GM12878 (cell line): ENCODE measurements at regions not wholly inside any gene's neighbourhood (a gene's known extent, or its start where the extent isn't known, plus 50 kb on each side); places are given as distances from the start of the nearest gene placed in this dataset.
A peak's percentile ranks its signal among the peaks of the same experiment; 100 is the strongest.

ENCODE experiments used
- ATAC-seq: fragments of 200-7000 bp; cut with Tn5 transposase; 3 replicates; pipeline ENCODE4 v1.9.1; 2020; ENCODE audit warnings: mild to moderate bottlenecking, moderate library complexity
- BruUV-seq: library from RNA; stranded (reverse); fragments of 400-500 nt; replicated peaks from 2 replicates; lab custom pipeline; 2021; lab: Mats Ljungman, UMichigan
- CTCF ChIA-PET: fragments of 300-600 bp; sonication (Branson Sonifier 250); formaldehyde crosslinking; extraction: SDS; loops from one replicate; lab custom pipeline; 2021; ENCODE audit warnings: inconsistent platforms; lab: Yijun Ruan, JAX
- POLR2A ChIA-PET: fragments of 350-600 bp; formaldehyde crosslinking; extraction: SDS; loops from one replicate; lab custom pipeline; 2021; ENCODE audit warnings: inconsistent platforms; lab: Charles Lee
- RAD21 ChIA-PET: fragments of 300-600 bp; sonication (Branson Sonifier 250); formaldehyde crosslinking; loops from one replicate; lab custom pipeline; 2023; ENCODE audit warnings: antibody characterized with exemption; ENCODE audit not compliant: unreplicated experiment; lab: Charles Lee
- SMC1A ChIA-PET: fragments of 300-600 bp; sonication (Branson Sonifier 250); formaldehyde crosslinking; loops from one replicate; lab custom pipeline; 2023; ENCODE audit not compliant: unreplicated experiment, uncharacterized antibody; lab: Charles Lee
- DNase-seq: peaks from one replicate; pipeline ENCODE4 v3.0.0-alpha.2; 2011; ENCODE audit warnings: low read depth, low spot score
- FAIRE-seq: peaks from 3 replicates; lab custom pipeline; 2011; peaks lifted over from hg19 to GRCh38; lab: Jason Lieb, UNC
- H2AFZ ChIP-seq: 2 replicates; pipeline ENCODE4 v1.6.0; 2011; ENCODE audit warnings: low read depth, low read length, control low read depth; ENCODE audit not compliant: control insufficient read depth
- H3K27ac ChIP-seq: 2 replicates; pipeline ENCODE4 v1.5.1; 2011; ENCODE audit warnings: control low read depth; ENCODE audit not compliant: control insufficient read depth, insufficient read depth
- H3K27me3 ChIP-seq, 2 experiments: replicated peaks in 1 of 2; 2 replicates each; pipeline versions ENCODE4 v1.6.0 to v1.6.1; 2011; ENCODE audit warnings: low read length in 1 of 2; ENCODE audit not compliant: control insufficient read depth in 2 of 2, insufficient read depth in 2 of 2
- H3K36me3 ChIP-seq, 2 experiments: 2 replicates each; pipeline ENCODE4 v1.5.1; 2011; ENCODE audit warnings: low read length in 1 of 2; ENCODE audit not compliant: control insufficient read depth in 2 of 2, insufficient read depth in 2 of 2
- H3K4me1 ChIP-seq: 2 replicates; pipeline ENCODE4 v1.6.1; 2011; ENCODE audit warnings: mild to moderate bottlenecking, low read length, moderate library complexity, mixed read lengths; ENCODE audit not compliant: control insufficient read depth, insufficient read depth
- H3K4me2 ChIP-seq: 2 replicates; pipeline ENCODE4 v1.6.0; 2011; ENCODE audit warnings: control low read depth; ENCODE audit not compliant: control insufficient read depth, insufficient read depth
- H3K4me3 ChIP-seq: fragments of 200-600 bp; sonication (generic); 2 replicates; pipeline ENCODE4 v1.5.1; 2016
- H3K79me2 ChIP-seq: 2 replicates; pipeline ENCODE4 v1.6.0; 2011; ENCODE audit warnings: low read length; ENCODE audit not compliant: control insufficient read depth, insufficient read depth
- H3K9ac ChIP-seq: 2 replicates; pipeline ENCODE4 v1.8.0; 2011; ENCODE audit warnings: low read length, control low read depth, mixed read lengths; ENCODE audit not compliant: control insufficient read depth, insufficient read depth
- H3K9me3 ChIP-seq: replicated peaks from 3 replicates; pipeline ENCODE4 v1.5.1; 2011; ENCODE audit warnings: mild to moderate bottlenecking, low read length; ENCODE audit not compliant: control insufficient read depth, insufficient read depth
- H4K20me1 ChIP-seq: 2 replicates; pipeline ENCODE4 v1.6.0; 2011; ENCODE audit not compliant: control insufficient read depth, insufficient read depth
- BCL11A ChIP-seq: IDR thresholded peaks from 2 replicates; pipeline ENCODE4 v1.6.1; 2011; ENCODE audit warnings: low read depth, low read length
- CHD2 ChIP-seq: IDR thresholded peaks from 2 replicates; pipeline ENCODE4 v1.6.1; 2011; ENCODE audit warnings: low read depth, low read length, improper control_type of control experiment, borderline replicate concordance
- CTCF ChIP-seq, 3 experiments: IDR thresholded peaks in 2 of 3; conservative IDR thresholded peaks in 1 of 3; 2 replicates each; pipeline ENCODE4 v1.5.1; 2011; ENCODE audit warnings: low read depth in 3 of 3, low read length in 3 of 3, mild to moderate bottlenecking in 3 of 3, control low read depth in 2 of 3, moderate library complexity in 2 of 3, inconsistent platforms in 1 of 3, mixed read lengths in 1 of 3; ENCODE audit not compliant: control insufficient read depth in 2 of 3, insufficient read depth in 1 of 3; ENCODE audit errors: extremely low read depth in 1 of 3
- EED ChIP-seq: sonication (generic); IDR thresholded peaks from 2 replicates; pipeline ENCODE4 v1.6.1; 2016; ENCODE audit warnings: antibody characterized with exemption, low read depth
- EP300 ChIP-seq, 2 experiments: fragments of 150-350 bp in 1 of 2; IDR thresholded peaks; 2 replicates each; pipeline ENCODE4 v1.6.1; 2011 to 2012; ENCODE audit warnings: low read depth in 2 of 2, low read length in 2 of 2, borderline replicate concordance in 1 of 2, improper control_type of control experiment in 1 of 2, inconsistent platforms in 1 of 2; ENCODE audit not compliant: control insufficient read depth in 1 of 2
- HDAC6 ChIP-seq: fragments of 200-600 bp; sonication (generic); IDR thresholded peaks from one replicate; pipeline ENCODE4 v1.8.0; 2017; ENCODE audit warnings: antibody characterized with exemption; ENCODE audit not compliant: unreplicated experiment
- JUNB ChIP-seq: IDR thresholded peaks from 2 replicates; pipeline ENCODE4 v1.6.1; 2016; ENCODE audit warnings: antibody characterized with exemption, mild to moderate bottlenecking
- MYC ChIP-seq: IDR thresholded peaks from 2 replicates; pipeline ENCODE4 v1.6.1; 2011; ENCODE audit warnings: mild to moderate bottlenecking, low read length, moderate library complexity, inconsistent platforms; ENCODE audit not compliant: insufficient read depth, insufficient replicate concordance, insufficient read length, severe bottlenecking
- ZNF24 ChIP-seq: fragments of 450-650 bp; IDR thresholded peaks from 2 replicates; pipeline ENCODE4 v1.6.1; 2017; ENCODE audit warnings: antibody characterized with exemption, mild to moderate bottlenecking
- ZNF384 ChIP-seq: IDR thresholded peaks from 2 replicates; pipeline ENCODE4 v1.6.1; 2012; ENCODE audit warnings: low read depth, mild to moderate bottlenecking, low read length, improper control_type of control experiment, borderline replicate concordance
- WGBS: methylation state at CpG from one replicate; pipeline ENCODE4 v1.1.6; 2016; ENCODE audit warnings: low lambda C conversion rate; ENCODE audit not compliant: insufficient replicate concordance, insufficient coverage; ENCODE audit errors: missing lambda C conversion rate; 5-methylcytosine and 5-hydroxymethylcytosine counted together
- in situ Hi-C: fragments of 300-500 bp; cut with MboI; formaldehyde crosslinking; loops from 9 replicates; pipeline ENCODE4 v1.14.3; 2018; ENCODE audit warnings: mixed read lengths
- intact Hi-C: fragments of 100-400 bp; cut with micrococcal nuclease; formaldehyde crosslinking; loops from one replicate; pipeline ENCODE4 v1.14.2; 2022; ENCODE audit not compliant: unreplicated experiment
- TF ChIP-seq, protein P1 (sequence below): fragments of 450-650 bp; IDR thresholded peaks from 2 replicates; pipeline ENCODE4 v1.6.1; 2017; ENCODE audit warnings: antibody characterized with exemption, mild to moderate bottlenecking, moderate library complexity
- TF ChIP-seq, protein P2 (sequence below): fragments of 450-650 bp; IDR thresholded peaks from 2 replicates; pipeline ENCODE4 v1.6.1; 2017; ENCODE audit warnings: mild to moderate bottlenecking

DNA sequence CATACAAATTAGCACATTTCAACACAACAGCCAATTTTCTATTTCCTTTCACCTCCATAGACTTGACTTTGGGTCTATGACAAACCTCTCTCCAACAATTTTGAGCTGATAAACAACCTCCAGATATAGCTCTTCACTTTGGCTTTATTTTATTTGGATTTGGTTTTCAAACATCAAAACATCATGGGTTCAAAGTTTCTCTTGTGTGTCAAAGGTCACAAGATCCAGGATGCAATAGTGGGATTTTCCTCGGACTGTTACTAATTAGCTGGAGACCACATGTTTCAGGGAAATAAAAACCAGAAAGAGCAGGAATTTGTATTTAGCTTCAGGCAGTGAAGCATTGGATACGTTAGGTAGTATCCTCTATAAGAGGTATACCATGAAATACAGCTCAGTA, 351.0 kb upstream of the SOX9 start (continued):
- TF ChIP-seq, protein P1, sequence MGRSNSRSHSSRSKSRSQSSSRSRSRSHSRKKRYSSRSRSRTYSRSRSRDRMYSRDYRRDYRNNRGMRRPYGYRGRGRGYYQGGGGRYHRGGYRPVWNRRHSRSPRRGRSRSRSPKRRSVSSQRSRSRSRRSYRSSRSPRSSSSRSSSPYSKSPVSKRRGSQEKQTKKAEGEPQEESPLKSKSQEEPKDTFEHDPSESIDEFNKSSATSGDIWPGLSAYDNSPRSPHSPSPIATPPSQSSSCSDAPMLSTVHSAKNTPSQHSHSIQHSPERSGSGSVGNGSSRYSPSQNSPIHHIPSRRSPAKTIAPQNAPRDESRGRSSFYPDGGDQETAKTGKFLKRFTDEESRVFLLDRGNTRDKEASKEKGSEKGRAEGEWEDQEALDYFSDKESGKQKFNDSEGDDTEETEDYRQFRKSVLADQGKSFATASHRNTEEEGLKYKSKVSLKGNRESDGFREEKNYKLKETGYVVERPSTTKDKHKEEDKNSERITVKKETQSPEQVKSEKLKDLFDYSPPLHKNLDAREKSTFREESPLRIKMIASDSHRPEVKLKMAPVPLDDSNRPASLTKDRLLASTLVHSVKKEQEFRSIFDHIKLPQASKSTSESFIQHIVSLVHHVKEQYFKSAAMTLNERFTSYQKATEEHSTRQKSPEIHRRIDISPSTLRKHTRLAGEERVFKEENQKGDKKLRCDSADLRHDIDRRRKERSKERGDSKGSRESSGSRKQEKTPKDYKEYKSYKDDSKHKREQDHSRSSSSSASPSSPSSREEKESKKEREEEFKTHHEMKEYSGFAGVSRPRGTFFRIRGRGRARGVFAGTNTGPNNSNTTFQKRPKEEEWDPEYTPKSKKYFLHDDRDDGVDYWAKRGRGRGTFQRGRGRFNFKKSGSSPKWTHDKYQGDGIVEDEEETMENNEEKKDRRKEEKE: no peak
- no peak for TF ChIP-seq CHD2
- TF ChIP-seq HDAC6: no peak
- TF ChIP-seq, protein P2, sequence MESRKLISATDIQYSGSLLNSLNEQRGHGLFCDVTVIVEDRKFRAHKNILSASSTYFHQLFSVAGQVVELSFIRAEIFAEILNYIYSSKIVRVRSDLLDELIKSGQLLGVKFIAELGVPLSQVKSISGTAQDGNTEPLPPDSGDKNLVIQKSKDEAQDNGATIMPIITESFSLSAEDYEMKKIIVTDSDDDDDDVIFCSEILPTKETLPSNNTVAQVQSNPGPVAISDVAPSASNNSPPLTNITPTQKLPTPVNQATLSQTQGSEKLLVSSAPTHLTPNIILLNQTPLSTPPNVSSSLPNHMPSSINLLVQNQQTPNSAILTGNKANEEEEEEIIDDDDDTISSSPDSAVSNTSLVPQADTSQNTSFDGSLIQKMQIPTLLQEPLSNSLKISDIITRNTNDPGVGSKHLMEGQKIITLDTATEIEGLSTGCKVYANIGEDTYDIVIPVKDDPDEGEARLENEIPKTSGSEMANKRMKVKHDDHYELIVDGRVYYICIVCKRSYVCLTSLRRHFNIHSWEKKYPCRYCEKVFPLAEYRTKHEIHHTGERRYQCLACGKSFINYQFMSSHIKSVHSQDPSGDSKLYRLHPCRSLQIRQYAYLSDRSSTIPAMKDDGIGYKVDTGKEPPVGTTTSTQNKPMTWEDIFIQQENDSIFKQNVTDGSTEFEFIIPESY: no peak
- TF ChIP-seq ZNF24: no peak

GRCh38 chr17:71777048-71777640, 343.7 kb upstream of the SOX9 start:
- CTCF ChIA-PET: interaction anchor here (1.7 kb wide), 1 partner anchor 14 kb away, joined by 8 read pairs; no protein-coding TSS in a partner anchor
- BruUV-seq: no TSS peak
- RAD21 ChIA-PET: no interaction called here
- no peak for TF ChIP-seq MYC
- no peak for TF ChIP-seq CTCF (IDR thresholded peaks at IDR 0.05 in 2 of 3, conservative IDR thresholded peaks at IDR 0.05 in 1 of 3; ENCODE audit: control insufficient read depth in 2 of 3, extremely low read depth in 1 of 3, insufficient read depth in 1 of 3, low read depth in 3 of 3, low read length in 3 of 3)
- 0 out of 2 replicates have a peak, but pooled peaks have one; percentile 42 for TF ChIP-seq EED
- peak; percentile 39; the same call in 1 of the 2 replicates for TF ChIP-seq JUNB
- TF ChIP-seq EP300 (IDR thresholded peaks at IDR 0.05; ENCODE audit: borderline replicate concordance in 1 of 2, control insufficient read depth in 1 of 2, low read depth in 2 of 2, low read length in 2 of 2): peak in 1 of 2 experiments; percentile 71; a peak in 1 of 4 replicates
- TF ChIP-seq ZNF384: no peak
- TF ChIP-seq BCL11A: 0 out of 2 replicates have a peak, but pooled peaks have one; percentile 45

More at GRCh38 chr17:71777048-71777640, 343.7 kb upstream of the SOX9 start:
- Histone ChIP-seq H3K4me1 (no peaks in the 10 kb centered on the region), H4K20me1 (no peaks in the 10 kb centered on the region), H3K9ac (no peak overlapping the region), H3K79me2 (no peaks in the 10 kb centered on the region), H3K27ac (no peak overlapping the region), H2AFZ (no peak overlapping the region), H3K9me3 (no peaks in the 10 kb centered on the region), H3K4me2 (0 out of 2 replicates have a peak overlapping the region, but pooled peaks have one; percentile 35), H3K4me3 (no peak overlapping the region), H3K27me3 (no peaks in the 10 kb centered on the region; a peak in 1 of 4 replicates), H3K36me3 (no peaks in the 10 kb centered on the region)
- in situ Hi-C loops: no loop called here
- ChIA-PET SMC1A (interaction anchor here (1.5 kb wide), 1 partner anchor 104 kb away, joined by 3 read pairs; no protein-coding TSS in a partner anchor), POLR2A (no interaction called here)
- no peak for DNase-seq
- ATAC-seq: peak; percentile 82
- FAIRE-seq: peak; percentile 27
- intact Hi-C loops: no loop called here
- WGBS: 31% methylated on average over 6 of the region's 6 CpGs
